ENCODE measurements at regions not wholly inside any gene's neighbourhood (a gene's known extent, or its start where the extent isn't known, plus 50 kb on each side); places are given as distances from the start of the nearest gene placed in this dataset.

GRCh38 chr2:144099780-144100377 is 420.0 kb downstream of the ZEB2 start:
- in situ Hi-C loops (cut with MboI; ENCODE audit: low pct_unique_long_range_greater_than_20kb, low sequenced_read_pairs): no loop called here
- no peak for DNase-seq

GRCh38 chr2:144099340-144099739 is 420.6 kb downstream of the ZEB2 start:
- in situ Hi-C loops (cut with MboI; ENCODE audit: low pct_unique_long_range_greater_than_20kb, low sequenced_read_pairs): no loop called here
- no peak for DNase-seq

- in situ Hi-C loops (cut with MboI; ENCODE audit: low pct_unique_long_range_greater_than_20kb, low sequenced_read_pairs): no loop called here
- peak; percentile 7 for DNase-seq
Measured at GRCh38 chr2:144097440-144098225, 422.3 kb downstream of the ZEB2 start.

- DNase-seq: no peak
- in situ Hi-C loops (cut with MboI; ENCODE audit: low pct_unique_long_range_greater_than_20kb, low sequenced_read_pairs): no loop called here
Measured at GRCh38 chr2:144096531-144096930, 423.4 kb downstream of the ZEB2 start.

DNA sequence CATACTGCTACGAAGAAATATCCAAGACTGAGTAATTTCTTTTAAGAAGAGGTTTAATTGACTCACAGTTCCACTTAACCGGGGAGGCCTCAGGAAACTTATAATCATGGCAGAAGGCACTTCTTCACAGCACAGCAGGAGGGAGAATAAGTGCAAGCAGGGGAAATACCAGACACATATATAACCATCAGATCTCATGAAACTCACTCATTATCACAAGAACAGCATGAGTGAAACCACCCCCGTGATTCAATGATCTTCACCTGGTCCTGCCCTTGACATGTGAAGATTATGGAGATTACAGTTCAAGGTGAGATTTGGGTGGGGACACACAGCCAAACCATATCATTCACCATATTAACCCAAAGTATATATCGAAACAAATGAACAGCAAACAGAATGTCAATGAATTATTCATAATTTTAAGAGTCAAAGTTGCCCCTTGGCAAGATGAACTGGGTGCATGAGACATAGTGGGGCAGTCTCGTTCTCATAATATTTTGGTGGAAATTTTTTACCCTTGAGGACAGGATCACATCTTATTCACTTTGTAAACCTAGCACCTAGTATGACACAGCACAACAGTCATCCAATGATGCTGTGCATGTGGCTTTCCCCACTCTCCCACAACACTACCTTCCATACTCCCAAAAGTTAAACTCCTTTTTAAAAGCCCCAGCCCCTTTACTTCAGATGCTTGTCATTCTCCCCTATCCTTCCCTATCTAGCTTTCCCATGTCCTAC is 425.3 kb downstream of the ZEB2 start:
- in situ Hi-C loops (cut with MboI; ENCODE audit: low pct_unique_long_range_greater_than_20kb, low sequenced_read_pairs): no loop called here
- DNase-seq: no peak

DNA sequence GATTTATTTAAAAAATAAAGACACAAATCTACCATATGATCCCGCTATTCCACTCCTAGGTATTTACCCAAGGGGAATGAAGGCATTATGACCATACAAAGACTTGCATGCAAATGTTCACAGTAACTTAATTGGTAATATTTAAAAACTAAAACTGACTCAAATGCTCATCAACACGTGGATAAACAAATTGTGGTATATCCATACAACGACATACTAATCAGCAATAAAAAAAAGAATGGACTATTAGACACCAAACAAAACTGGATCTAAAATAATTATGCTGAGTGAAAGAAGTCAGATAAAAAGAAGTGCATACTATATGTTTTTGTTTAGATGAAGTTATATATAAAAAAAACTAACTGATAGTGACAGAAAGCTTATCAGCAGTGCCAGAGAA is 428.3 kb downstream of the ZEB2 start:
- in situ Hi-C loops (cut with MboI; ENCODE audit: low pct_unique_long_range_greater_than_20kb, low sequenced_read_pairs): no loop called here
- DNase-seq: no peak

DNA sequence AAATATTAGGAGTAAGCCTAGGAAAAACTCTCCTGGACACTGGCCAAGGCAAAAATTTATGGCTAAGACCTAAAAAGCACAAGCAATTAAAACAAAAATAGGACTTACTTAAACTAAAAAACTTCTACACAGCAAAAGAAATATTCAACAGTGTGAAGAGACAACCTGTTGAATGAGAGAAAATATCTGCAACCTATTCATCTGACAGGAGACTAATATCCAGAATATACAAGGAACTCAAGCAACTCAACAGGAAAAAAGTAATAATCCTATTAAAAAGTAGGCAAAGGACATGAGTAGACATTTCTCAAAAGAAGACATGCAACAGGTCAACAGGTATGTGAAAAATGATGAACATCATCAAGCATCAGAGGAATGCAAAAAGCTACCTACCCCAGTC is 431.1 kb downstream of the ZEB2 start:
- in situ Hi-C loops (cut with MboI; ENCODE audit: low pct_unique_long_range_greater_than_20kb, low sequenced_read_pairs): no loop called here
- no peak for DNase-seq

- no peak for DNase-seq
Measured at GRCh38 chr2:144086965-144087364, 433.0 kb downstream of the ZEB2 start.

DNA sequence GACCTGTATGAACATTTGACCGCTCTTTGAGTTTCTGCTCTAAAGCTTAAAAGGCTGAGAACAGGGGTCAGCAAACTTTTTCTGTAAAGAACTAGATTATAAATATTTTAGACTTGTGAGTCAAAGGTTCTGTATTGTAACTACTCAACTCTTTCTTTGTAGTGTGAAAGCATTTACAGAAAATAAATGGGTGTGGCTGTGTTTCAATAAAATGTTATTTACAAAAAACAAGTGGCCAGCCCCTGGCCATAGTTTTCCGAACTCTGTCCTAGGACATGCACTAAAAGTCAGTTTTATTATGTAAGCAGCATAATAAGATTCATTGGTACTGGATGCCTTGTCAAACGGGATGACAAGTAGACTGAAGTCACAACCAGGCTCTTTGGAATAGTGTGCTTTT is 434.9 kb downstream of the ZEB2 start:
- in situ Hi-C loops (cut with MboI; ENCODE audit: low pct_unique_long_range_greater_than_20kb, low sequenced_read_pairs): no loop called here

More at GRCh38 chr2:144086965-144087364, 433.0 kb downstream of the ZEB2 start:
- in situ Hi-C loops (cut with MboI; ENCODE audit: low pct_unique_long_range_greater_than_20kb, low sequenced_read_pairs): no loop called here

GRCh38 chr2:144084114-144084661 is 435.7 kb downstream of the ZEB2 start:
- in situ Hi-C loops (cut with MboI; ENCODE audit: low pct_unique_long_range_greater_than_20kb, low sequenced_read_pairs): no loop called here
- DNase-seq: no peak

More for the DNA sequence above, 434.9 kb downstream of the ZEB2 start:
- DNase-seq: no peak

DNA sequence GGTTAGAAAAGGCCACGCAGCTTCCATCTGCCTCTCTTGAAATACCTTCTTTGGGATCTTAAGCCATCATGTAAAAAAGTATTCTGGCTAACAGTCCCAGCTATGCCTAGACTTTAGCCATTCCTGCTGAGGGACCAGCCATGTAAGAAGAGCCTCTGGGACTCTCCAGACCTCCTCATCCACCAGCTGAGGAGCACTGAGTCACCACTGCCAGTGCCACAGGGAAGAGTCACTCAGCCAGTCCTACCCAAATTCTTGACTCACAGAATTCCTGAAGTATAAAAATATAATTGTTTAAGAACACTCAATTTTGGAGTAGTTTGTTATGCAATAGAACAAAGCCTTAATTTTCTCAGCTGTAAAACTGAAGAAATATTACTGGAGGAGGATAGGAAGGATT is 436.7 kb downstream of the ZEB2 start:
- no peak for DNase-seq
- in situ Hi-C loops (cut with MboI; ENCODE audit: low pct_unique_long_range_greater_than_20kb, low sequenced_read_pairs): no loop called here

GRCh38 chr2:144082777-144083176 is 437.1 kb downstream of the ZEB2 start:
- no peak for DNase-seq
- in situ Hi-C loops (cut with MboI; ENCODE audit: low pct_unique_long_range_greater_than_20kb, low sequenced_read_pairs): no loop called here

DNA sequence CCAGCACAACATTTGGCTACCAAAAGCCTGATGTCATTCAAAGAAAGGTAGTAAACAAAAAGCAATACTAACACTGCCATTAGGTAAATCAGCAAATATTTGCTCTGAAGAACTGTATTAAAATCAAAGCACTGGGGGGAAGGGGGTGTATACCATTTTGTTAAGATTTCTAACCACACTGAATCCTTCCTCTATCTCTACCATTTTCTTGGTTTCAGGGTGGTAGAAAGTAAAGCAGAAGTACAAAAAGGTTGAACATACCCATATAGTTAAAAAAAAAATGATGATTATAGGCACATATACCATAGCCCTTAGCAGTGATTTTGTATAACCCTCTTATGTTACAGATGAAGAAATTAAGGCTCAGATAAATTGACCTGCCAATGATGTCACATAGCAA is 437.6 kb downstream of the ZEB2 start:
- DNase-seq: no peak

GRCh38 chr2:144081272-144081671 is 438.6 kb downstream of the ZEB2 start:
- no peak for DNase-seq
- in situ Hi-C loops (cut with MboI; ENCODE audit: low pct_unique_long_range_greater_than_20kb, low sequenced_read_pairs): no loop called here

More for the DNA sequence above, 437.6 kb downstream of the ZEB2 start:
- in situ Hi-C loops (cut with MboI; ENCODE audit: low pct_unique_long_range_greater_than_20kb, low sequenced_read_pairs): no loop called here

DNA sequence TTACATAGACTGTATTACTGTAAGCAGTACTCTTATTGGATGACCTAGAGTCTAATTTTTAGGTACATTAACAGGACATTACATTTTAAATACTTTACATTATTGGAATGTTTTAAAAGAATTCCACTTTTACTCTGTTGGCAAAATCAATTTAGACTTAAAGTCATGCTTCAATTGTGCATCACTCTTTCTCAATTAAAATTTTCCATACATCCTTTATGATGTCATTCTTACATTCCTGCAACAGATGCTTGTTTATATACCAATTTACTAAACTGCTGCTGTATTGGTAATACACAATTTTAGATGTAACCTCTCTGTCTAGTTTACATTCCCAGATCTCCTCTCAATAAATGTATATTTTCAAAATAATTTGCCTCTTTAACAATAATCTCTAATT is 440.1 kb downstream of the ZEB2 start:
- DNase-seq: no peak
- in situ Hi-C loops (cut with MboI; ENCODE audit: low pct_unique_long_range_greater_than_20kb, low sequenced_read_pairs): no loop called here

- in situ Hi-C loops (cut with MboI; ENCODE audit: low pct_unique_long_range_greater_than_20kb, low sequenced_read_pairs): no loop called here
- DNase-seq: no peak
Measured at GRCh38 chr2:144078802-144079724, 440.9 kb downstream of the ZEB2 start.

DNA sequence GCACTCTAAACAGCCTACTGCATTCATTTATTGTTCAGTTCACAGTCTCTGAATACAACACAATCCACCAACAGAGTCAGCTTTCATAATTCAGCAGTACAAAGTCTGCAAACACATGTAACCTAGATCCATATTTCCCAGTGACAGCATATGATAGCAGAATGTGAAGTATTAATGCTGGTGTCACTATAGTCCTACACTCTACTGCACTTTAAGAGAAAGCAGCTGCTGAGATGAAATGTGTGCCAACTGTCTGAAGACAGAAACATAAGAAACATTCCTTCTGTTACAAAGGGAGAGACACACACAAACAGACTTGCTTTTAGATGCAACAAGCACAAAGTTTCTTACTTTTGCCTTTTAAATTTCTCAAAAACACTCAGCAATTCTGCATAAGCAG is 441.8 kb downstream of the ZEB2 start:
- in situ Hi-C loops (cut with MboI; ENCODE audit: low pct_unique_long_range_greater_than_20kb, low sequenced_read_pairs): no loop called here
- no peak for DNase-seq

DNA sequence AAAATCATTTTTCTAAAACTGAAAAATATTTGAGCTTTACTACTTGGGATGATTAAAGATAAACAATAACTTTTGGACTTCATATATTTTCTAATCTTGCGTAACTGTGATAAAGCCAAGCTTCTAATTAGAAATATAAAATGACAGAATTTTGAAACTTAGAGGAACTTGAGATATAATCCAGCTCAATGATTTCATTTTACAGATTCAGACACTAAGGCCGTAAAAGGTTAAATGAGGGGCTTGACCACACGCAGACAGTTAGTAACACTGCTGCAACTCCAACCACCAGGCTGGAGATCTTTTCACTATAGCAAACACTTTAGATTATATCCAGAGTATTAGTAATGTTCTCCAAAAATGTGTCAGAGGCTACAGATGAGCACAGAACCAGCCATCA is 445.5 kb downstream of the ZEB2 start:
- in situ Hi-C loops (cut with MboI; ENCODE audit: low pct_unique_long_range_greater_than_20kb, low sequenced_read_pairs): no loop called here
- DNase-seq: no peak

GRCh38 chr2:144071461-144071860 is 448.5 kb downstream of the ZEB2 start:
- in situ Hi-C loops (cut with MboI; ENCODE audit: low pct_unique_long_range_greater_than_20kb, low sequenced_read_pairs): no loop called here
- no peak for DNase-seq

Measured in KBM-7 (cell line).